HG02840 (cell line): ENCODE measurements at regions not wholly inside any gene's neighbourhood (a gene's known extent, or its start where the extent isn't known, plus 50 kb on each side); places are given as distances from the start of the nearest gene placed in this dataset.
"Not testable (repeated sequence)": the region's sequence is repeated elsewhere in the genome, so short reads cannot be mapped to it uniquely, and the experiment has no call there.

Experiments
- ATAC-seq: cut with Tn5 transposase; IDR thresholded peaks from one replicate; pipeline ENCODE4 v1.9.1; 2021; ENCODE audit warnings: mild to moderate bottlenecking, moderate library complexity, moderate number of reproducible peaks; ENCODE audit not compliant: unreplicated experiment, low FRiP score

DNA sequence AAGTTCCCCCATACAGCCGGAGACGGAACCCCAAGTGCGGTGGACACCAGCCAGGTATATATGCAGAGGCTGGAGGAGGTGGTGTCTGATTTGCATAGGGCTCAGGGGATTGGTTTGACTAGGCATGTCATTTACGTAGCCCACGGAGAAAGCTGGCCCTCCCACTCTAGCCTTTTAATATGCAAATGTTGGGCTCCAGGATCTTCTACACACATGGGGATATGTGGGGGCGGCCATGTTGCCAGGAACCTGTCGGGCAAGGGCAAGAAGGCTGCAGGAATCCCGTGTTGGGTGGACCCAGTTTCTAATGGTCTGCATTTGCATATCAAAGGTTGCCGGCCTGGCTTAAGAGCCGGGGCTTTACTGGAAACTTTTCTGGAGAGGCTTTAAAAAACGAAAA, 57.4 kb downstream of the FTHL17 start:
- ATAC-seq, result not testable (repeated sequence)

GRCh38 chrX:31012509-31013025, 59.3 kb downstream of the FTHL17 start:
- no peak for ATAC-seq

DNA sequence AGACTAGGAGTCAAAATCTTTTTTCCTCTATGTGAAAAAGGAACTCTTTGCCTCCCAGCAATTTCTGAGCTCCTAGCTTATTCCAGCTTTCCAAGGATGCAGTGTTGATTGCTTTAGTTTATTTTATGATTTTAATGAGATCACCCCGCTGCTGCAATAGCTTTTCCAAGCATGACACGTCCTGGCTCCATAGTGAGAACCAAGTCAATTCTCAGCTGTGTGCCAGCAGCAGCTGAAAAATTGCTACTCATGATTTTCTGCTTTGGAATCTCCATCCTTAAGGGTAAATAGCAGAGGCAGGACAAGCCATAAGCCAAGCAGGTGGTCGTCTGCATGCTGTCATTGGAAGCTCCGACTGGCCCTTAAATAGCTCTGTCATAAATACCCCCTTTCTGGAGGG, 64.5 kb downstream of the FTHL17 start:
- ATAC-seq, result no peak

- no peak for ATAC-seq
Observed at GRCh38 chrX:31006027-31006426, 65.8 kb downstream of the FTHL17 start.

GRCh38 chrX:30997411-30997810, 74.4 kb downstream of the FTHL17 start:
- no peak for ATAC-seq

DNA sequence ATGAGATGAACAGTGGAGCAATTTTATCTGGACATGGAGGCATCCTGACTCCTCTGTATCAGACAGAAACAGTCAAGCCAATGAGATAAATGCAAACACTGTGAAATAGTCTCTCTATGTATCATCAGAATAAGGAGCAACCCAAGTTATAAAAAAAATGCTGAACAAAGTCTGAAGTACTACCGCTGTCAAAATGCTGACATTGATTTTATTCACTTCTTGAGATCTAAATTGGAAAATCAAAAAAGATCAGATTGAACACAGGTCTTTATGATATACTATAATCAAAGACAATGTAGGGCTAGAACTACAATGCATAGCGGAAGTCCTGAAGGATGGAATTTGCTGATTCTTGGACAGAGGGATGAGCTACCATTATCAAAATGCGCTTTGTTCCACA, 76.1 kb downstream of the FTHL17 start:
- no peak for ATAC-seq

- ATAC-seq, result no peak
Observed at GRCh38 chrX:30995060-30995700, 76.7 kb downstream of the FTHL17 start.

GRCh38 chrX:30994018-30994417, 77.8 kb downstream of the FTHL17 start:
- not testable (repeated sequence) for ATAC-seq

GRCh38 chrX:30992381-30992904, 79.4 kb downstream of the FTHL17 start:
- ATAC-seq, result no peak

DNA sequence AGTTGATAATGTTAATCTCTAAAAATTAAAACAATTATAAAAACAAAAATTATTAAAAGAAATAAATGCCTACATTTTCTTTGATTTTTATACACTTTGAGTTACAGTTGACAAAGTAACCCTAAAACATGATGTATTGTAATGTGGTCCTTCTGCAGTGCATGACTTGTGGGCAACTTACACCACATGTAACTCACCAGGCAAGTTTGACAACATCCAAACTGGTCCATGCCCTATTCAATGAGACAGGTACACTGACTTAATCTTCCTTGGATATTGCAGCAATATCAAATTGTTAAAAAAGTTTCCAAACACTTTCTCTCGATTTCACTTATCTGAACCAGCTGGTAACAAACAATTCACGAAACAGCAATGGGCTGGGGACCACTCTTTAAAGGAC, 81.5 kb downstream of the FTHL17 start:
- no peak for ATAC-seq

GRCh38 chrX:30982467-30982866, 89.4 kb downstream of the FTHL17 start:
- ATAC-seq, result no peak

- no peak for ATAC-seq
Observed at GRCh38 chrX:30981968-30982367, 89.9 kb downstream of the FTHL17 start.

GRCh38 chrX:30979271-30979670, 90.2 kb upstream of the TAB3 start:
- no peak for ATAC-seq

- ATAC-seq, result no peak
Observed at GRCh38 chrX:30975467-30975866, 86.4 kb upstream of the TAB3 start.

DNA sequence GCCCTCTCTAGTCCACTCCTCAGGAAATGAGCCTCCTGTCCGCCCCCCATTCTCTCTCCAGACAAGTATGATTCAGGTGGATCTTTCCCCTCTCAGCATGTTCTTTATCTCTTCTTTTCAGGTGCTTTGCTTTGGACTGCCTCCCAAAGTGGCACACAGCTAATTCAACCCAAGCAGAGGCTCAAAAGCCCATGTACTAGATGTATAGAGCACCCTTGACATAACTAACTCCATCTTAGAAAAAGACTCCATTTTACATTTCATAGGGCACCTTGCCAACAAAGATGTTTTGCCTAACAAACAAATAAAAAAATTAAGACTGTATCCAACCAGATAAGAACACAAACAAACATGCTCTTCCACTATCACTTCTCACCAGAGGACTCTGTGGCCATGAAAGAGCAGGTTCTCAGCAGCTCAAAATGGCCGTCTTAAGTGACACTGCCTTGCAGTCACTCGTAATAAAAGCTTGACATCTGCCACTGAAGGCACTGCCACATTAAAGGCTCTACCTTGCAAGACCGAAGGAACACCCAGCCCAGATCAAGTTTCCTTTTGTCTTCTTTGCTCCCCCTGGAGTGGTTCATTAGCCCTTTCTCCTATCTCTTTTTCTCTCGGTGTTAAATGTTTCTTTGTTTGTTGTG, 84.9 kb upstream of the TAB3 start:
- no peak for ATAC-seq

DNA sequence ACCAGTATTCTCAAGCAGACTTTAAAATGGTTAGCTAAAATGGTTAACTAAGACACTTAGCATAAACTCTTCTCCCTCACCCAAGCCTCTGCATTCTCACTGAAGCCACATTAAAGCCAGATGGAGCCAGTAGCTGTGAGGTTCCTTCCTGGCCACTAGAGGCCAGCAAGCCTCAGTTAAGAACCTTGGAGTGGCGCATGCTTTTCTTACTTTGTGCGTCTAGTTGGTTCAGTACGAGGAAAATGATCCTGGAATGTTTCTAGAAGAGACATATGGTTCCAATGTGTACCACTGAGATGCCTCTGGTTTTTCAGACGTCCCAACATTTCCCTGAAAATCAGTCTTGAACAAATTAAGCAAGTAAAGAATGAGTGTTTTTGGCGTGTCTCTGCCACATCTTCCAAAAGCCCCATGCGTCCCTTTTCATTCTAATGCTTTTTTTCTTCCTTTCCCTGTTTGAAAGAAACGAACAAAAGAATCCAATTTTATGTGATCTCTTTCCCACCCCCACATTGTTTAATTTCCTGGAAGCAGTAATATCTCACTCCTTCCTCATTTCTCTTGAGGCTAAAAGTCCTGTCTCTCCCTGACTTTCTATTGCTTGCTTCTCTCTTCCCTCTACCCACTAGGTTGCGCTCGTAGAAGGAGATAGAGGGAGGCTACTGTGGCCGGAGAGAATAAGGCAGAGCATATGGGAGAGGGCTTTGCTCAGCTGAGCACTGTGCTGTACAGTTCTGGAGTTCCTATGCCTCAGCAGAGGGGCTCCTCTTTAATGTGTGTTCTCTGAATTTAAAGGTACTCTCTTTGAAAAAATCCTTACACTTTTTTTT, 82.9 kb upstream of the TAB3 start:
- peak; percentile 88 for ATAC-seq

DNA sequence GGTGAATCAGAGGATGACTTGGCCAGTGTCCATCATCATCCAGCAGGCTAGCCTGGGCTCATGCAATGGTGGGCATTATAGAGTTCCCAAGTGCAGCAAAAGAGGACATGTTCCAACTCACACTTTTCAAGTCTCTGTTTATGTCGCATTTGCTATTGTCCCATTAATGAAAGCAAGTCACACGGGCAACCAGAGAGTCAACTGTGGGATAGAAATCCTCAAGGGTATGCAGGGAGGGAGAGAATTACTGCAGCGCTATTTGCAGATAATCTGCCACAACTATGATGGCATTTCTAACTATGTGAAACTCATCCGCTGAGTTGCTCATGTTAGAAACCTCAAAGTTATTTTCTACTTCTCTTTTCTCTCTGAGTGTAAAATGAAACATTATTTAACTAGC, 78.5 kb upstream of the TAB3 start:
- no peak for ATAC-seq

DNA sequence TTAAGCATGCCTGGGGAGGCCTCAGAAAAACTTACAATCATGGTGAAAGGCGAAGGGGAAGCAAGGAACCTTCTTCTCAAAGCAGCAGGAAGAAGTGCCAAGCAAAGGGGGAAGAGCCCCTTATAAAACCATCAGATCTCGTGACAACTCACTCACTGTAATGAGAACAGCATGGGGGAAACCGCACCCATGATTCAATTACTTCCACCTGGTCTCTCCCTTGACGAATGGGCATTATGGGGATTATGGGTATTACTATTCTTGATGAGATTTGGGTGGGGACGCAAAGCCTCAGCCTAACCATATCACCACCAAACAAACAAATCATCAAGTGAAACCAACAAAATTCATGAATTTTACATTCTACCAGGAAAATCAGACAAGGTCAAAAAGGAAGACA, 76.7 kb upstream of the TAB3 start:
- ATAC-seq, result no peak

DNA sequence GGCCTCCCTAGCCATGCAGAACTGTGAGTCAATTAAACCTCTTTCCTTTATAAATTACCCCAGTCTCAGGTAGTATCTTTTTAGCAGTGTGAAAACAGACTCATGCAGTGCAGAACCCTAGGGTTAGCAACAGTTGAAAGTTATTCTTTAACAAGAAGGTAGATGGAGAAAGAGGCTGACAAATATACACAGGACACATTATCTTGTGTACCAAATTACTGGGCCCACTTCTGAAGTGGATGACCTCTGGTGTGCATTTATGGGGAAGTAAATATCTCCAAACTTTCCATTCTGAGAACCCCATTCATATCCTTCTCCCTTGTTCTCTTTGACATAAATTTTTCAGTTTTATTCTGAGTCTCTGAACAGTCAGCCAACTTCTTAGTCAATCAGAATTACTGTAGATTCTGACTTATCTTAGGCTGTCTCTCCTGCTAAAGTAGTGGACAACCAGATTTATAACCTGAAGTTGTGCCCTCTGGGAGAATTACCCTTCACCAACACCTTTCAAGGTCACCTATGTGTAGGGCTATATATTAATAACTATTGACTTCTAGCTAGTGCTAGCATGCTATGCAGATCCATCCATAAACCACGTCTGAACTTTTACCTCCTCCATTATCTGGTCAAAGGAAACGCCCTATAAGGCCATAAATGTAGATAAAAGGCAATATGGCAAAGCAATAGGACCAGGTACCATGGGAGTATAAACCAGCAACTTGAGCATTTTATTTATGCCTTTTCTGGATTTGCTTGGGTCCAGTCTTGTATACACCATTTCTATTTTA, 72.5 kb upstream of the TAB3 start:
- ATAC-seq, result no peak

DNA sequence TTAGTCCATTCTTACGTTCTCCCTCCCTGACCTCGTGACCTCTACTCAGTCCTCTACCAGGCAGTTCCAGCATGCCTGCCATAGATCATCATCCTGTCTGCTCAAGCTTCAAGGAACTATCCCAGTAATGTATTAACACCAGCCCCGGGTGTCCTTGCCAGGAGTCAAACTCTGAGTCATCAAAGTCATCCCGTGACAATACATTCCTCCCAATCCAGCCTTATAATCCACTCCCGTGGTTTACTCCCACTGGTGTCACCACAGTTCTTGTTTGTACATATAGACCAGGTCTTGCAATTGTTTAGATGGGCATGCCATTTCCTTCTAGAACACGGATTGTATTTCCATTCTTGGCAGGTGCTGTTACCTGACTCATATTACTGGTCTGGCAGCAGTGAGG, 68.7 kb upstream of the TAB3 start:
- ATAC-seq, result no peak
